ENCODE measurements at regions not wholly inside any gene's neighbourhood (a gene's known extent, or its start where the extent isn't known, plus 50 kb on each side); places are given as distances from the start of the nearest gene placed in this dataset.

- TF ChIP-seq POLR2A (IDR thresholded peaks at IDR 0.05) (no peak), CTCF (IDR thresholded peaks at IDR 0.05) (no peak)
Measured at GRCh38 chr1:192920412-192920811, 111.6 kb downstream of the RGS2 start.
